ENCODE measurements at regions not wholly inside any gene's neighbourhood (a gene's known extent, or its start where the extent isn't known, plus 50 kb on each side); places are given as distances from the start of the nearest gene placed in this dataset.

- no peak for DNase-seq (ENCODE audit: low read depth)
- no peak for TF ChIP-seq CTCF (conservative IDR thresholded peaks at IDR 0.05; ENCODE audit: low read depth, low read length)
- no peak overlapping the region for H3K4me3 ChIP-seq (ENCODE audit: low read depth, low read length)
Measured at GRCh38 chr9:99411479-99412115, 189.5 kb downstream of the SEC61B start.

GRCh38 chr9:99412606-99413005, 190.5 kb downstream of the SEC61B start:
- no peak for DNase-seq (ENCODE audit: low read depth)
- H3K4me3 ChIP-seq (ENCODE audit: low read depth, low read length): no peak overlapping the region
- no peak for TF ChIP-seq CTCF (conservative IDR thresholded peaks at IDR 0.05; ENCODE audit: low read depth, low read length)

GRCh38 chr9:99414321-99414720, 192.2 kb downstream of the SEC61B start:
- peak; percentile 41 for DNase-seq (ENCODE audit: low read depth)
- no peak for TF ChIP-seq CTCF (conservative IDR thresholded peaks at IDR 0.05; ENCODE audit: low read depth, low read length)
- H3K4me3 ChIP-seq (ENCODE audit: low read depth, low read length): no peak overlapping the region

- H3K4me3 ChIP-seq (ENCODE audit: low read depth, low read length): no peak overlapping the region
- no peak for DNase-seq (ENCODE audit: low read depth)
- TF ChIP-seq CTCF (conservative IDR thresholded peaks at IDR 0.05; ENCODE audit: low read depth, low read length): no peak
Measured at GRCh38 chr9:99415606-99416005, 193.5 kb downstream of the SEC61B start.

- no peak for TF ChIP-seq CTCF (conservative IDR thresholded peaks at IDR 0.05; ENCODE audit: low read depth, low read length)
- DNase-seq (ENCODE audit: low read depth): peak; percentile 28
- H3K4me3 ChIP-seq (ENCODE audit: low read depth, low read length): no peak overlapping the region
Measured at GRCh38 chr9:99416007-99416406, 193.9 kb downstream of the SEC61B start.

GRCh38 chr9:99419070-99419469, 197.0 kb downstream of the SEC61B start:
- TF ChIP-seq CTCF (conservative IDR thresholded peaks at IDR 0.05; ENCODE audit: low read depth, low read length): no peak
- peak; percentile 35 for DNase-seq (ENCODE audit: low read depth)
- no peak overlapping the region for H3K4me3 ChIP-seq (ENCODE audit: low read depth, low read length)

- TF ChIP-seq CTCF (conservative IDR thresholded peaks at IDR 0.05; ENCODE audit: low read depth, low read length): no peak
- H3K4me3 ChIP-seq (ENCODE audit: low read depth, low read length): no peak overlapping the region
- no peak for DNase-seq (ENCODE audit: low read depth)
Measured at GRCh38 chr9:99421369-99421768, 199.3 kb downstream of the SEC61B start.
